GM18502 (cell line): ENCODE measurements at regions not wholly inside any gene's neighbourhood (a gene's known extent, or its start where the extent isn't known, plus 50 kb on each side); places are given as distances from the start of the nearest gene placed in this dataset.

Source experiments
- ATAC-seq: cut with Tn5 transposase; IDR thresholded peaks from one replicate; pipeline ENCODE4 v1.9.1; 2021; ENCODE audit warnings: mild to moderate bottlenecking; ENCODE audit not compliant: unreplicated experiment, poor library complexity

- ATAC-seq: no peak
These were observed 311.4 kb downstream of the SEC14L1 start for GRCh38 chr17:77451894-77452852.

DNA sequence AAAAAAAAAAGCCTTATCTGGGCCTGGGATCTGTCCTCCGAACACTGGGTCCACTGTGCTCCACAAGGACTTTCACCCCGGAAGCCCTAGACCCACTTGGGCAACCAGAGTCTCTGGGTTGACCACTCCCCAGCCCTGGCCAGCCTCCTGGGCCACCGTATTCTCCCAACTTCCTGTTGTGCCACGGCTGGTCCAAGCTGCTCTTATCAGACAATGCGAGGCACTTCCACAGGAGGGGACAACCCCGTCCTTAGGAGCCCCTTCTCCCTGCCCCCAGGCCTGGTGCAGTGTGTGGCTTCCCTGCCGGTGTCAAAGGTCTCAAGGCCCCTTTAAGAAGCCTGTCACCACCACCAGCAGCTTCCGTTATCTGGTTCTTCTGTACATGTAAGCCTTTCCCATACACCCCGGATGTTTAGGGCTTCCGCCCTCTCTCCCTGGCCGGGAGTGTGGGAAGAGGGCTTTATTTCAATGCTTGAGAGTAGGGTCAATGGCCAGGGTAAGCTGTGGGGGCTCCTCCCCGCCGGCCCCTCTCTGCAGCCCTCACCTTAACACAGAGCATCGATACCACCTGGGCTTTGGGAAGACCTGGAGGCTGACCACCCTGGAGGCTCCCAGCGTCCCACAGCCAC is 313.0 kb downstream of the SEC14L1 start:
- no peak for ATAC-seq

- no peak for ATAC-seq
These were observed 313.7 kb downstream of the SEC14L1 start for GRCh38 chr17:77454242-77455095.

GRCh38 chr17:77455111-77455890 is 314.5 kb downstream of the SEC14L1 start:
- no peak for ATAC-seq

- no peak for ATAC-seq
These were observed 315.1 kb downstream of the SEC14L1 start for GRCh38 chr17:77455891-77456260.

- no peak for ATAC-seq
These were observed 315.6 kb downstream of the SEC14L1 start for GRCh38 chr17:77456271-77456950.

DNA sequence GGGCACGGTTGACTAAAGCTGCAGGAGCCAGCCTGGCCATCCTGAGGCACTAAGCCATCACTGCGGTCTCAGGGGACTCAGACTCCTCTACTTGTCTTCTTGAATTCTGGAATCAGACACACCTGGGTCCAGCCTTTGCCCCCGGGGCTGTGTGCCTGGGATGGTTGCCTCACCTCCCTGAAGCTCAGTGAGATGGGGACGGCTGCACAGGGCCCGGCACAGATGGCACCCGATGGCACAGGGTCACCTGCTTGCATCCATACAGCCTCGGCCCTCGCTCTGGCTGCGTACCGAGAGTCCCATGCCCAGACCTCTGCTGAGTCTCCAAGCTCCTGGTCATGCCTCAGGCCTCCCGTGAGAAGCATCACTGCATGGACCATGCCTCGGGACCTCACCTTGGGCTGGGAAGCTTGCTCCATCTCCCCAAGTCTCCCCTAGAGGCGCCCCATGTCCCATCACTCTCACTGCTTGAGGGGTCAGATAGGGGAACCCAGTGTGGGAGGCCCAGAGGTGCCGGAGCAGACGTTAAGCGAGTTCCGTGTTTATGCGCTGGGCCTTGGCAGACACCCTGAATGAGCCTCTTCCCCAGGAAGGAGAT is 316.3 kb downstream of the SEC14L1 start:
- no peak for ATAC-seq

DNA sequence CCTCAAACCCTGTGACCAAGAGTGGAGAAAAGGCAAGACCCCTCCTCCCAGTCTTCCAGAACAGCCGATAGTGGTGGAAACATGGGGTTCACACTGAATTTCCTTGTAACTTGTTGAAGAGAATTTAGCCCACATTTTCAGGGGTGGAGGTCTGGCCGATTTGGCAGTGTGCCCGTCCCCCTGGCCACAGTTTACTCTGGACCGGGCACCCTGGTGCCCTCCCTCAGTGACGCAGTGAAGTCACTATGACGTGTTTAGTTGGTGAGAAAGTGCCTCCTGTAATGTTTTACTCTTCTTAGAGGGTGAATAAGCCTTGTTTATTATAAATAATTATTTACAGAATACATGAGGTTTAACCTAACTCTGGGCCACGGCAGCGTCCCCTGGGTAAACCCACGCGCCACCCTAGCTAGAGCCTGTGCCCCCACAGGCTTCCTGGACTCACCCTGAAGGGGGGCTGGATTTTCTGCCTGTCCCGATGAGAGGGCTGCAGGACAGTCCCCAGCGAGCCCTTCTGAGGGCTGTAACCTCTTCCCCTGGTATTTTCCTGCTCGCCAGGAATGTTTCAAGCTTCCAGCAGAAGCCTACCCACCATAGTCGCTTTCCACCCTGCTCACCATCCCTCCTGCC is 316.9 kb downstream of the SEC14L1 start:
- no peak for ATAC-seq

GRCh38 chr17:77458202-77459017 is 317.6 kb downstream of the SEC14L1 start:
- no peak for ATAC-seq

- ATAC-seq: no peak
These were observed 318.4 kb downstream of the SEC14L1 start for GRCh38 chr17:77459018-77459755.

- ATAC-seq: no peak
These were observed 319.8 kb downstream of the SEC14L1 start for GRCh38 chr17:77460514-77461046.

- no peak for ATAC-seq
These were observed 320.7 kb downstream of the SEC14L1 start for GRCh38 chr17:77461277-77462057.

DNA sequence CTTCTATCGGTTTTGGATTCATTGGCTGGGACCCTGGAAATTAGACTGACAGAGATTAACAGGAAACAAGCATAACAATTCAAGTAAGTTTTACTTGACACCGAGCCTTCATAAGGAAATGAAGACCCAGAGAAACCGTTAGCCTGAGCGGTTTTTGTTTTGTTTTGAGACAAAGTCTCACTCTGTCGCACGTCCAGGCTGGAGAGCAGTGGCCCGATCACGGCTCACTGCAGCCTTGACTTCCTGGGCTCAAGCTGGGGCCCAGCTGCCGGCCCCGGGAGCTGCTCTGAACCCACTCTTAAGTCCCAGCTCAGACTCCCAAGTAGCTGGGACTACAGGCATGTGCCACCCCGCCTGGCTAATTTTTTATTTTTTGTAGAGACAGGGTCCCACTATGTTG is 321.3 kb downstream of the SEC14L1 start:
- no peak for ATAC-seq

DNA sequence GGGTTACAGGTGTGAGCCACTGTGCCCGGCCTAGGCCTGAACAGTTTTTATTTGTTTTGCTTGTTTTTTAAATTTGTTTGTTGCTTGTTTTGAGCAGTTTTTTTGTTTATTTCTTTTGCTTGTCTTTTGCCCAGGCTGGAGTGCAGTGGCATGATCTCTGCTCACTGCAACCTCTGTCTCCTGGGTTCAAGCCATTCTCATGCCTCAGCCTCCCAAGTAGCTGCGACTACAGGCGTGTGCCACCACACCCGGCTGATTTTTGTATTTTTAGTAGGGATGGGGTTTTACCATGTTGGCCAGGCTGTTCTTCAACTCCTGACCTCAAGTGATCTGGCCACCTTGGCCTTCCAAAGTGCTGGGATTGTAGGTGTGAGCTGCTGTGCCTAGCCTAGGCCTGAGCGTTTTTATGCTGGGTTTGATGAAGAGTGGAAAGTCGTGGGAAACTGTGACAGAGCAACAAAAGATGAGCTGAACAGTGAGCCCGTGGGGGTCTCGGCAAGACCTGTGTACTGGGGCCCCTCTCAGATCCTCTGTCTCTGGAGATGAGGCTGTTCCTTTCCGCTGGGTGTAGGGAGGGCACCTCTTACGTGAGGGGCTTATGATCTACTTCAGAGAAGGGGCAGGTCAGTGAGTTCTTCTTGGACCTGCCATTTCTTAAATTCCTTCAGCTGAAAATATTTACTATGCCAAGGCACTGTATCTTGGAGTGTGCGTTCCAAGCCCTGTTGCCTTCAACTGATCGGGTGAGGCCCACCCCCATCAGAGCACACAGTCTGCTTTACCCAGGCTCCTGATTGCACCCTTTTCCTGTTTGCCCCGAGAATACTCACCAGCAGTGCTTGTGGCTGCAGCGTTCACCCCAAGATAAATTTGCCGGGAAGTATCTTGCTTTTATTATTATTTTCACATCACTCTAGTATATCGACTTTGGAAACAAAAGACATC is 322.1 kb downstream of the SEC14L1 start:
- ATAC-seq: no peak

GRCh38 chr17:77464988-77465357 is 324.2 kb downstream of the SEC14L1 start:
- no peak for ATAC-seq
